Islet of Langerhans (tissue), 1 donor: ENCODE measurements at regions not wholly inside any gene's neighbourhood (a gene's known extent, or its start where the extent isn't known, plus 50 kb on each side); places are given as distances from the start of the nearest gene placed in this dataset.

Experiments used
- FAIRE-seq: peaks from one replicate; lab custom pipeline; 2011; peaks lifted over from hg19 to GRCh38; lab: Jason Lieb, UNC

DNA sequence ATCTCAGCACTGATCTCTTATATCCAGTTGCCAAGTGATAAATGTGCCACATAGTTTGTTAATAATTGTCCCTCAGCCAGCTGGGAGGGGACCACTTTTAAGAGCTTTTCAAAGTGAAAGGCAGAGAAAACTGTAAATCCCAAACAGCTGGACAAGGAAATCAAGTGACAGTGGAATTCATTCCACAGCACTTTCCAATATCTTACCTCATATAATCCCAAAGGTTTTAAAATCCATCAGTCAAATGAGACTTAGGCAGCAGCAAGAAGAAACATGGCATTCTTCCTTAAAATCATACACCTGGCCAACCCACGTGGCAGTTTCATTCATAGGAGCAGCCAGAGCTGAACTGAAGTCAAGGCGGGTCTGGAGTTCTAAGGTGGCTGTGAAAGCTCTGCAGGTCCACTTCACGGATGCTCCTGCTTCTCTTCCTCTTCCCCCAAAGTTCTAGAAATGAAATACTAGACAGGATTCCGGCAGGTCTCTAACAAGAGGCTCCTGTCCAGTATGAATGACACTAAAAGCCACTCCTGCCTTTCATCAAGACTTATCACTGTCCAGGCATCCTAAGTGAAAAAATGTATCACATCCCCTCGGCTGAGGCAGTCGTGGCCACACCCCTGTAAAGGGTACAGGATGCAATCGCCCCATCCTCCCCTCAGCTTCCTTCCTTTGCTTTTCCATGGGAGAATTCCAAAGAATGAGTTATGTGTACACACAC, 190.4 kb upstream of the STK17B start:
- no peak for FAIRE-seq

DNA sequence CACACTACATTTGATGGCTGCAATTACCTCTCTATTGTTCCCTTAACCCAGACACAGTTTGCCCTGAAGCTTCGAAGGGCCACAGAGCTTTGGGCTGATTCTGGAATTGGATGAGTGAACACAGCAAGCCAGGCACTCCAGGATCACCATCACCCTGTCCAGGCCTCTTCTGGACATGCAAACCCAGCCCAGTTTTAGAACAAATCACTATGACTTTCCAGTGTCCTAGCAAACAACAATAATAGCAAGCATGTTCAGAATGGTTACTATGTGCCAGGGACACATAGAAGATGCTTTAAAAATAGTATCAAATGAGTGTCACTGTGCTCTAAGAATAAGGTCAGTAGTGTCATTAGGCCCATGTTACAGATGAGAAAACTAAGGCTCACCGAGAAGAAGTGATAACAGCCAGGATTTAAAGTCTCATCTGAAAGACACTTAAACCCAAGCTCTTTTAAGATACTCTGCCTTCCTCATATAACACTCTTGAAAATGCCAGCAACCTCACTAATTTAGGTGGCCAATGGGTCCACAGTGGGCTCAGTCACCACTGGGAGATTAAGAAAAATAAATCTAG, 191.7 kb upstream of the STK17B start:
- no peak for FAIRE-seq

DNA sequence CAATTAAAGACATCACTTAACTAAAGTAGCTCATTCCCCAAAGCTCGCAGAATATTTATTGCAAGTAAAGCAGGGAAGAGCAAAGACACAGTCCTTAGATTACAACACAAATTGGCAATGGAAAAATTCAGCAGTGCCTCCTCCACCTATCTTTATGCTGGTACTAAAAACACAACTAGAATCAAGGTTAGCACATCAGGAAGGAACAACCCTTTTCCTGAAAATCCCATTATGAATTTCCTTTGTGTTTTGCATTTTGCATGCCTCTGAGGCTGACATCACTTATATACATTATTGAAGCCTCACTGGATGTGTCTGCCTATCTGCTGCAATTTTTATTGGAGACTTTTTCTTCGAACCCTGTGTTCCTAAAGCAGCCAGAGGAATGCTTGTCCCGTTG, 193.8 kb upstream of the STK17B start:
- FAIRE-seq, result no peak

DNA sequence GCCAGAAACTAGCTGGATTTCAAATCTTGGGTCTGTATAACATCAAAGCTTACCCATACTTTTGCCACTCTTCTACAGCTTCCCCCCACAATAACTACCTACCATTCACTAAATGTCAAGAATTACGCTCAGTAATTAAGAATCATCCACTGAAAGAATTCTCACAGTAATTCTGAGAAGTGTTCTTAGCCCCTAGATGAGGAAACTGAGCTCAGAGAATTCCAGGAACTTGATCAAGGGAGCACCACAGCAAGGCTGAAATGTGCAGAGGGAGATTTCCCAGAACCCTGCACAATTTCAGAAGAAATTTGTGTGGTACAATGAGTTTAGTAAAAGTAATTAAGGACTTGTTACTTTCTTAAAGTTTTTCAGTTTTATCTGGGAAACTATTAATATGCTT, 194.5 kb upstream of the STK17B start:
- no peak for FAIRE-seq

DNA sequence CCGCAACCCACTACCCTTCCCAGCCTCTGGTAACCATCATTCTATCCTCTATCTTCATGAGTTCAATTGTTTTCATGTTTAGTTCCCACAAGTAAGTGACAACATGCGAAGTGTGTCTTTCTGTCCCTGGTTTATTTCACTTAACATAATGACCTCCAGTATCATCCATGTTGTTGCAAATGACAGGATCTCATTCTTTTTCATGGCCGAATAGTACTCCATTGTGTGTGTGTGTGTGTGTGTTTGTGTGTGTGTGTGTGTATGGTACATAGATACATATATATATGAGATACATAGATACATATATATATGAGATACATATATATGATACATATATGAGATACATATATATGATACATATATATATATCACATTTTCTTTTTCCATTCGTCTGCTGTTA, 196.3 kb upstream of the STK17B start:
- FAIRE-seq, result no peak

DNA sequence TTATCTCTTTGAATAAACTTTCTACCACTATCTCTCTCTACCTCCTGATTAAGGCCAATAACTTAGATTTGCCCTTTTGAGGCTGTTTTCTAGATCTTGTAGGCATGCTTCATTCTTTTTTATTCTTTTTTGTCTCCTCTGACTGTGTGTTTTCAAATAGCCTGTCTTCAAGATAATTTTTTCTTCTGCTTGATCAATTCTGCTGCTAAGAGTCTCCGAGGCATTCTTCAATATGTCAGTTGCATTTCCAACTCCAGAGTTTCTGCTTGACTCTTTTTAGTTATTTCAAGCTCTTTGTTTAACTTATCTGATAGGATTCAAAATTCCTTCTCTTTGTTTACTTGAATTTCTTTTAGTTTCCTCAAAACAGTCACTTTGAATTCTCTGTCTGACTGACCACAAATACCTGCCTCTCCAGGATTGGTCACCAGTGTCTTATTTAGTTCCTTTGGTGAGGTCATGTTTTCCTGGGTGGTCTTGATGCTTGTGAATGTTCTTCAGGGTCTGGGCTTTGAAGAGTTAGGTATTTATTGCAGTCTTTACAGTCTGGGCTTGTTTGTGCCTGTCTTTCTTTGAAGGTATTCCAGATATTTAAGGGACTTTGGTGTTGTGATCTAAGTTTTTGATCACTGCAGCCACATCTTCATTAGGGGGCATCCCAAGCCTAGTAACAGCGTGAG, 197.3 kb upstream of the STK17B start:
- FAIRE-seq, result no peak

DNA sequence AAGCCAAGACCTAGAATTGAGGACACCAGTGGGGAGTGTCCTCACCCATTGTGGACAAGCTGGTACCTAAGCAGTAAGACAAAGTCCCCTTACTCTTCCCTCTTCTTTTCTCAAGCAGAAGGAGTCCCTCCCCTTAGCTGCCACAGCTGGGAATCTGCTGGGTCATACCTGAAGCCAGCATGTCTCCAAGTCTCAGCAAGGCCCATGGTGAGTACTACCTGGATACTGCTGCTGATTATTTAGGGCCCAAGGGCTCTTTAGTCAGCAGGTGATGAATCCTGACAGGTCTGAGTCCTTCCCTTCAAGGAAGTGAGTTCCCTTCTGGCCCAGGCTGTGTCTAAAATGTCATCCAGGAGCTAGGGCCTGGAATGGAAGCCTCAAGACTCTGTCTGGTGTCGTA, 198.6 kb upstream of the STK17B start:
- no peak for FAIRE-seq

DNA sequence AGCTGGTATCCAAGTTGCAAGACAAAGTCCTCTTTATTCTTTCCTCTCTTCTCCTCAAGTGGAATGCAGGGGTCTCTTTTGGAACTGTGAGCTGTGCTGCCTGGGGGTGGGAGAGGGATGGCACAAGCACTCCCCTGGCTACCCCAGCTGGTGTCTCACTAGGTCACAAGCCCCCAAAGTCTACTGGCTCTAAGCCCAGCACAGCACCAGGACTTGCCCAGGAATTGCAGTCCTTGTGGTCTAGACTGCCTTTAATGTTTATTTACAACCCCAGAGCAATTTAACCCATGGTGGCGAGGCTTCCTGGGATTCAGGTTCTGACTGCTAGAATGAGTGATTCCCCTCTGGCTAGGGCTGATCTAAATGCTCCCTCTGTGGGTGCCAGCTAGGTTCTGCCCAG, 199.0 kb upstream of the STK17B start:
- FAIRE-seq, result no peak

DNA sequence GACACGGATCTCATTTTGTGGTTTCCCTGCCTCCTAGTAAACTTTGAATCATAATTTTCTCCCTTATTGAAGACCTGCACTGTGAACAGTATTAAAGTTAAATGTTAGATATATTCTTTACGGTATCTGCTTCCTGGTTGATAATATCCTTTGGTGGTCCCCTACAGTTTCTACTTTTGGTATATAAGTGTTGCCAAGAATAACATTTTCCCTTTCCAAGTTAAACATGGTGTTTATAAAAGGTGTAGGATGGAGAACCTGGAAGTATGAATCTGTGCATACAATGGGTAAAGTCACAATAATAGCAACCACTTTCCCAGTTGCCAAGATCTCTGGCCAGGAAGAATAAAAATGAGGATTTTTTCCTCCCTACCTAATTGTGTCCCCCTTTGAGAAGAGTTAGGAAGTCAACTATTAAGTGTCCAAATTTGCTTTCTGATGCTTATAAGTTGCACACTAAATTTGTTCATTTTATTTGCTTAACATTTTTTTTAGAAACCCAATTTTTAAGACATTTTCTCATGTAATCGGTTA, 201.0 kb upstream of the STK17B start:
- FAIRE-seq, result no peak

DNA sequence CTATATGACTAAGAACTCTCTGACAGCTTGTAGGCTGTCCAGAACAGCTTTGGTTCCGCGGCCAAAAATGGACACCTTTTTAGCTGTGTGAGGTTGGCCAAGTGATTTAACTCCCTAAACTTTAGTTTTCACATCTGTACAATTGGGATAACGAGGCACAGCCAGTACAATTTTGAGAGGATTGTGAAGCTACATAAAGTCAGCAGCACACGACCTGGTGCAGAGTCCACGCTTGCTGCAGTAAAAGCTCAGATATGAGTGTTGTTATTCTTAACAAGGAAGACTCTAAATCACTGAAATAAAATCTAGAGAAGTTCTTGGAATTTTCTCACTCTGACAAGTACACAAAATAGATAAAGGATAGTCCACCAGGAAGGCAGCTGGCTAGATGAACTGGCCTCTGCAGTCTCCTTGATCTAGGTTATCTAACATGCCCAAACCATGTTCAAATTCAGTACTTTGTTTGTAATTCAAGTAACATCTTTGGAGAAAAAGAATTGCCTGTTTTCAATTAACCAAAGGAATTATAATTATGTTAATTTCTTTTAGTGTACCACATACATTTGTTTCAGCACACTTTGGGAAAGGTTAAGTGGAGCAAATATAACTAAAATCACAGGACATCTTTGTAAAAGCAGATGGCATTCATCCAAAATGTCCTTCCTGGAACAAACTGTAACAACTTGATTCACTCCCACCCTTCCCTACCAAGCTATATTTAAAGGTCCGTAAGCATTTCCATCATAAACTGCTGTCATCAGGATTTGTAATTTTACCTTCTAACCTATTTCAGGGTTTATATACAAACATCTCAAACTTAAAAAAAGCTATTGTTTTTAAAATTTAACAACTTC, 201.7 kb upstream of the STK17B start:
- no peak for FAIRE-seq

DNA sequence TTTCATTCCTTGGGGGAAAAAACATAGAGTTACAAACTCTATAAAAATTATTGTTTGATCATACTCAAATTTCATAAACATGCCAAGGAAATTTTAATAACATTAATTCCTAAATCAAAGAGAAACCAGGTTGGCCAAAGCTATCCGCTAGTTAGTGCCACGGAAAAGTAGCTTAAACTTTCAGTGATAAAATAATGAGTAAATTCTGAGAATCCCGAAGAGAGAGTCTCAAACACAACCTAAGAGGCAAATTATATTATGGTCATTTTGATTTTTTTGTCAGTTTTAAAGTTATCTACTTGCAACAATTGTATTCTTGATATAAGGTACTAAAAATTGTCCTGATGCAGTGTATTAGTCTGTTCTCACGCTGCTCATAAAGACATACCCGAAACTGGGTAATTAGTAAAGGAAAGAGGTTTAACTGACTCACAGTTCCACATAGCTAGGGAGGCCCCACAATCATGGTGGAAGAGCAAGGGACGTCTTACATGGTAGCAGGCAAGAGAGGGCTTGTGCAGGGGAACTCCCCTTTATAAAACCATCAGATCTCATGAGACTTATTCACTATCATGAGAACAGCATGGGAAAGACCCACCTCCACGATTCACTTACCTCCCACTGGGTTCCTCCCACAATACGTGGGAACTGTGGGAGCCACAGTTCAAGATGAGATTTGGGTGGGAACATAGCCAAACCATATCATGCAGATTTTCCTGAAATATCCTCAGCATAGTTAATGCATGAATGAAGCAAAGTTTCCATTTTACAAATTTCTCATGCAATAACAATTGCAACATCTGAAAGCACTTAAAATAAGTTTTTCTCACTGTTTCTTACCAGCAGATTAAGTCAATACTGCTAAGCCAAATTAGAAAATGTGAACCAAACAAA, 205.9 kb upstream of the STK17B start:
- FAIRE-seq, result peak; percentile 13

DNA sequence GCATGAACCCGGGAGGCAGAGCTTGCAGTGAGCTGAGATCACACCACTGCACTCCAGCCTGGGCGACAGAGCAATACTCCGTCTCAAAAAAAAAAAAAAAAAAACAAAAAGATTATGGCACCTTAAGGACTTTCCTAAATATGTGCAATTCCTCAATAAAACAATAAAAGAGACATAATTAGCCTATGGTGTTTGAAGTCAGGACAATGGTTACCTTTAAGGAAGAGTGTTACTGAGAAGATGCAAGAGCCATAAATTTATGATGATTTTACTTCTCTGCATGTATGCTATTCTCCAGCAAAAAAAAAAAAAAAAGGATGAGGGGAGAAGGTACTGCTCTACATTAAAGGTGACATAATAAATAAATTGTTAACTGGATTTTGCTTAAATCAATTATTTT, 208.2 kb upstream of the STK17B start:
- no peak for FAIRE-seq

DNA sequence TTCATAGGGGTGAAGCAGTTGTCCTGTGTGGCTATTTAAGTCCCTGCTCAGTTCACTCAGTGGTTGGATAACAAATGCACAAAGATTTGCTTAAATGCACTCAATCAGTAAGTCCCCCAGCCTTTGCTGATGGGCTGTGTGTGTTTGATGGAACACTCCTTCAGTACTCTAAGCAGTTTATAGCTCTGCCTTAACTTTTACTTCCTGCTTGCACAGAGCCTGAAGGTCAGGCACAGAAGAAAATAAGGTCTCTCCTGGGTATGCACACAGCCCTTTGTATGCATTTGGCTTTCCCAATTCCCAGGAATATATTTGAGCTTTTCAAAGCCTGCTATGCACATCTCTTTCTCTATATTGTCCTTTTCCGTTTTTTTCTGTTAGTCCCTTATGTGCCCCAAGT, 208.7 kb upstream of the STK17B start:
- no peak for FAIRE-seq

DNA sequence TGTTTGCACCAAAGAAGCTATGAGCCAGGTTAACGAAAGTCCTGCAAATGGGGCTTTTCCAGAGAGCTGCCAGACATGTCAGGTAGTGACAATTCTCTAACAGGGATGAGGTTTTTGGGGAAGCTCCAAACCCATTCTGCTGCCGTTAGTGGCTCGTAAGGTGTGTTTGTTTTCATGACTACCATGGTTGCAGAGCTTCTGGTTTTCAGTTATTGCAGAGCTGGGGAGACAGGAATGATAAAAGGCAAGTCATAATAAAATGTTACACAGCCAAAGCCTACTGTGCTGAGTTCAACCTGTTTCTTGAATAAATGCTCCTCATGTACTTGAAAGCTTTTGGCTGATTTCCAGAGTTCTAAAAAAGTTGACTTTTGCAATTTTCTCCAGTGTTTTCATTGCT, 209.2 kb upstream of the STK17B start:
- FAIRE-seq, result no peak

DNA sequence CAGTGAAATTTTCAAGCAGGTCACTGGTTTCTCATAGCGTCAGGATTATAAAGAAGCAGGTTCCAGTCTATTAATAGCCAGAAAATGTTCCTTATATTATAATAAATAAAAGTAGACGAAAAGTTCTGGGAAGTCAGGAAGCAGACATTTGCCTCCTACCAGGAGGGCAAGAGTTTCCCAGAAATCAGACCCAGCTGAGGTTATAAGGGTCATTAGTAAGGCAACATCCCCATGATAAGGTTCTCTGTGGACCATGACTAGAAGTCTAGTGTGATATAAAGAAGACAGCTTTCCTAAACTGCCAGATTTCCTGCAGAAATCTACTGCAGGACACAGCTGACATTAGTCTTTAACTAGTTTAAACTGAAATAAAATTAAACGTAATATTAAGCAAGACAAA, 210.1 kb upstream of the STK17B start:
- FAIRE-seq, result no peak

DNA sequence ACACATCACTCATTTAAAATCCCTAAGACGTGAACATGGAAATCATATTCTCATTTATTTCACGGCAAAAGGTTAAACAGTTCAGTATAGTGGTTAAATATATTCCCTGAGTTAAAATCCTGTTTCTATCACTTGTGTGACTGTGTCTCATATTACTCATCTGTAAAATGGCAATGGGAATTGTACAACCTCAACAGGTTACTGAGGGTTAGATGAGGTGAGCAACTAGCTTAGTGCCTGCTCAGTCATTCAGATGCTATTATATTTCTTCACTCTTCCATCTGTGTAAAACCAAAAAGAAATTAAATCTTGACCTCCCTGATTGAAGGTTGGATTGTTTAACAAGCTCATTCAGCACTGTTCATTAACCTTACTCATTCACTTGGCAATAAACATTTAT, 212.4 kb upstream of the STK17B start:
- no peak for FAIRE-seq

DNA sequence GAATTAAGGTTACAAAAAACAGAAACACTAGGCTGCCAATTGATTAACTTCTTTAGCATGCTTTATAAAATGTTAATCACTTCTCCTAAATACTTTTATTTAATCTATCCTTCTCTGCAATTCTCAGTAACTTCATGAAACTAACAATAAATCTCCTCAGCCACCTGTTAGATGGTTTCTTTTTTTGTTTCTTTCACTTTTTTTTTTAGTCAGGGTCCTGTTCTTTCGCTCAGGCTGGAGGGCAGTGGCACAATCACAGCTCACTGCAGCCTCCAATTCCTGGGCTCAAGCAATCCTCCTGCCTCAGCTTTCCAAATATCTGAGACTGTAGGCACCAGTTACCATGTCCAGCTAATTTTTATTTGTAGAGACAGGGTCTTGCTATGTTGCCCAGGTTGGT, 213.4 kb upstream of the STK17B start:
- no peak for FAIRE-seq

DNA sequence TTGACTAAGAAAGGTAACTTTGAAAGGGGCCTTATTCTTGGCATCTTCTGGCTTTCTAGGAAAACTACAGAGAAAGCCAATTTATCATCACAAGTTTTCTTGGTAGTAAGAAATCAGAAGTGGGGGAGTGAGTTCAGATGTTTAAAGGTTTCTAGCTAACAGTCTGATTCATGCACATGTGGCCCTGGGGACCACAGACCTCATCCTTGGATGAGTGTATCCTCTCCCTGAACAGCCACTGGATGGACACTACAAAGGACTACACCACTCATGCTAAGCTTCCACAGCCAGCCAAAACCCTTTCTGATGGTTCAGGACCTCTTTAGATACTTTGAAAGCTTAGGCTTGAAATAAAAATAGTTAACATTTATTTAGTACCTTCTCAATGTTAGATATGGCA, 218.3 kb upstream of the STK17B start:
- no peak for FAIRE-seq

DNA sequence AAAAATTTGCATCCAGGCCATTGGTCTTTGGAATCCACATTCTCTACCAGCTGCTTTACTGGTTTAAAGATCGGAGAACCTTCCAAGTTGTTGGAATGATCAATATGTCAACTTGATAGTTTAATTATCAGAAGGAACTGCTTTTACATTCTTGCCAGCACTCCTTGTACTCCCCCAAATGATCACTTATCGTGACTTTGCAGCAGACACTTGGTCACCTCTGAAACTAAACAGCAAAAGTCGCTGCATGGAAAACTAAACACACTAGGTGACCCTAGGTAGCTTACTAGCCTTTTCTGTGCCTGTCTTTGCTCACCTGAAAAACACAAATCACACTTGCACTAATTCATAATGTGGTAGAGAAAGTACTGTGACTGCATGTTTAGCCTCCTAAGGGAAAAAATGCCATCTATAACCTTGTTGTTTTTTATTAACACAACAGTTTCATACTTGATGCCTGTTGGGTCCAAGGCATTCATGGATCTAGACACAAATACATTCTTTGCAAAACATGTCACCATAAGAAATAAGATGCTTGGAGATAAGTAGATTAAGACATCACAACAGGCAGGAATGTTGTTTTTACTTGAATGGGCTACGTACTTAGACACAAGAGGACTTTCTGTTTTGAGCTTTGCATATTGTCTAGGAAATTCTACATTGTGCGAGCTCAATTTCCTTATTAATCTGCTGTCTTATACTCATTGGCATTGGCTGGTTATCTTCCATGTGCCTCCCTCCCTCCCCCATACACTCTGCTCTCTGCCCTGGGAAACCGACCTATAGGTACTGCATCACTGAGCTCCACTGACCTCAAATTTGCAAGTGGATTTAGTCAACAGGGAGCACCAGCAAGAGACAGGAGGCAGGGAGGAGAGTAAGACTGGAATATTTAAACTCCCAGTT, 219.1 kb upstream of the STK17B start:
- FAIRE-seq, result no peak

DNA sequence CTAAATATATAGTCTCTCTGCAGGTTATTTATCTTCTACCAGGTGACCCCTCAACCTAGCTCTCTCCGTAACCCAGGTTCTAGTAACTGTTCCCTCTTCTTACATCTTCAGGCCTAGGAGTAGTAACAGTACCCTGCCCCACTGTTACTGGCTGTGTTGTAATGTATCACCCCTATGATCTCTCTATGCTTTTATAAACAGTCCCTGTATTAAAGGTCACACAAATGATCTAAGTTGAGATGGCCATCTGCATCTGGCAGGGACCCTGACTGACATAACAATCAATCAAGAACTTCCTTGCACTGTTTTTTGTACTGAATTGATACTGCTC, 219.7 kb upstream of the STK17B start:
- no peak for FAIRE-seq

DNA sequence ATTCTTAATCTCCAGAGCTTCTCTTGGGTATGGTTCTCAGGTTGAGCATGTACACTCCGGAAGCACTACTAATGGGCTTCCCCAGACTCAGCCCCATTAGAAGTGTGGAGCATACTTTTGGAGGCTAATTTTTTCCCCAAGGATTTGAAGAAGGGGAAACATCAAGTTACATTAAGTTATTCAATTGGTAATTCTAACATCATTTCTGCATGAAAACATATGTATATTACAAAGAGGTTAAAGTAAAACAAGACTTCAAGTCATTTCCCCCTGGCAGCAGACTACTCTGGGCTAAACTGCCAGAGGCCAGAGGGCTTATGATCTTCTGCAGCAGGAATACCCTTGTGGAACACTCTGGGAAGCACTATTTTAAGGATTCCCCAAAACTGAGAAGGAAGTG, 227.7 kb upstream of the STK17B start:
- no peak for FAIRE-seq
